K562 (cell line): ENCODE measurements at regions not wholly inside any gene's neighbourhood (a gene's known extent, or its start where the extent isn't known, plus 50 kb on each side); places are given as distances from the start of the nearest gene placed in this dataset.

Source experiments
- ATAC-seq: fragments of 200-7000 bp; cut with Tn5 transposase; 3 replicates; pipeline ENCODE4 v1.9.1; 2020; ENCODE audit warnings: moderate library complexity
- BruUV-seq: library from RNA; stranded (reverse); fragments of 400-500 nt; replicated peaks from 2 replicates; lab custom pipeline; 2021; lab: Mats Ljungman, UMichigan
- CTCF ChIA-PET: fragments of 300-600 bp; formaldehyde crosslinking; extraction: SDS; loops from one replicate; lab custom pipeline; 2021; ENCODE audit warnings: low intra/inter-chr PET ratio; lab: Yijun Ruan, JAX
- POLR2A ChIA-PET: fragments of 300-600, 350-650 bp; sonication (Branson Sonifier 250); formaldehyde crosslinking; extraction: SDS; loops from one replicate; lab custom pipeline; 2021; ENCODE audit warnings: antibody characterized with exemption, inconsistent platforms; lab: Yijun Ruan, JAX
- DNase-seq, 4 experiments: peaks; one replicate each; pipeline versions ENCODE4 v3.0.0 to v3.0.0-alpha.2; 2011 to 2018; ENCODE audit warnings: low spot score in 3 of 4, mixed read lengths in 3 of 4; ENCODE audit errors: extremely low read depth in 1 of 4
- FAIRE-seq: peaks from 2 replicates; lab custom pipeline; 2011; peaks lifted over from hg19 to GRCh38; lab: Jason Lieb, UNC
- H2AFZ ChIP-seq: 2 replicates; pipeline ENCODE4 v1.6.0; 2011; ENCODE audit warnings: low read depth, low read length, control low read depth, inconsistent platforms
- H3K27ac ChIP-seq: fragments of 200-600 bp; 3 replicates; pipeline ENCODE4 v1.8.0; 2011; ENCODE audit warnings: low read depth, mild to moderate bottlenecking, control low read depth, inconsistent platforms, low read length, moderate library complexity, mixed read lengths; ENCODE audit errors: extremely low read depth
- H3K27me3 ChIP-seq, 2 experiments: fragments of 300-600 bp in 1 of 2; 2 replicates in 1 of 2; 3 replicates in 1 of 2; pipeline versions ENCODE4 v1.6.0 to v1.8.0; 2011; ENCODE audit warnings: inconsistent platforms in 2 of 2, low read length in 2 of 2, mild to moderate bottlenecking in 1 of 2, mixed read lengths in 1 of 2, moderate library complexity in 1 of 2; ENCODE audit not compliant: control insufficient read depth in 2 of 2, insufficient read depth in 2 of 2
- H3K36me3 ChIP-seq: fragments of 300-600 bp; 3 replicates; pipeline ENCODE4 v1.8.0; 2011; ENCODE audit warnings: mild to moderate bottlenecking, low read length, inconsistent platforms; ENCODE audit not compliant: control insufficient read depth, insufficient read depth
- H3K4me1 ChIP-seq, 2 experiments: fragments of 200-600 bp in 1 of 2; replicated peaks in 1 of 2; 2 replicates in 1 of 2; 3 replicates in 1 of 2; pipeline versions ENCODE4 v1.5.1 to v1.8.0; 2011; ENCODE audit warnings: inconsistent platforms in 2 of 2, low read length in 2 of 2, mild to moderate bottlenecking in 1 of 2, mixed read lengths in 1 of 2, moderate library complexity in 1 of 2; ENCODE audit not compliant: control insufficient read depth in 2 of 2, insufficient read depth in 2 of 2
- H3K4me2 ChIP-seq: 2 replicates; pipeline ENCODE4 v1.6.1; 2011; ENCODE audit warnings: low read length, control low read depth, inconsistent platforms, mixed read lengths; ENCODE audit not compliant: insufficient read depth
- H3K4me3 ChIP-seq: fragments of 200-600 bp; sonication (generic), shearing (Covaris generic); 2 replicates; pipeline ENCODE4 v1.5.1; 2016; ENCODE audit warnings: control low read depth, inconsistent platforms
- H3K79me2 ChIP-seq: fragments of 200-600 bp; 3 replicates; pipeline ENCODE4 v1.8.0; 2011; ENCODE audit warnings: low read length, inconsistent platforms; ENCODE audit not compliant: control insufficient read depth, insufficient read depth
- H3K9ac ChIP-seq, 2 experiments: 2 replicates each; pipeline versions ENCODE4 v1.6.0 to v1.6.1; 2011; ENCODE audit warnings: low read depth in 2 of 2, low read length in 2 of 2, control low read depth in 1 of 2, inconsistent platforms in 1 of 2, mild to moderate bottlenecking in 1 of 2, mixed read lengths in 1 of 2; ENCODE audit not compliant: insufficient read depth in 1 of 2
- H3K9me1 ChIP-seq: one replicate; pipeline ENCODE4 v1.6.0; 2011; ENCODE audit warnings: inconsistent platforms, mild to moderate bottlenecking, low read length, moderate library complexity; ENCODE audit not compliant: control insufficient read depth, insufficient read depth
- H3K9me3 ChIP-seq: replicated peaks from 2 replicates; pipeline ENCODE4 v1.5.1; 2011; ENCODE audit warnings: low read depth, low read length, inconsistent platforms; ENCODE audit not compliant: control insufficient read depth, insufficient read depth
- H4K20me1 ChIP-seq: replicated peaks from 2 replicates; pipeline ENCODE4 v1.6.1; 2011; ENCODE audit warnings: low read length, inconsistent platforms, mixed read lengths; ENCODE audit not compliant: control insufficient read depth, insufficient read depth
- GTF2B ChIP-seq: IDR thresholded peaks from 2 replicates; pipeline ENCODE4 v1.6.1; 2011; ENCODE audit not compliant: insufficient read length; ENCODE audit errors: extremely low read depth
- HNRNPUL1 ChIP-seq: fragments of 200-400 bp; formaldehyde crosslinking; IDR thresholded peaks from 2 replicates; pipeline ENCODE4 v1.6.1; 2017; ENCODE audit warnings: low read length
- ID3 ChIP-seq, 2 experiments: fragments of 250-450 bp in 1 of 2; fragments of 450-650 bp in 1 of 2; sonication (Bioruptor Pico) in 1 of 2; IDR thresholded peaks; 2 replicates each; pipeline versions ENCODE4 v1.6.1 to v1.8.0; 2016 to 2021; ENCODE audit warnings: mild to moderate bottlenecking in 2 of 2, moderate library complexity in 2 of 2, missing compliant biosample characterization in 1 of 2, missing genetic modification characterization in 1 of 2
- RCOR1 ChIP-seq, 2 experiments: IDR thresholded peaks; 2 replicates each; pipeline ENCODE4 v1.6.1; 2012; ENCODE audit warnings: low read depth in 2 of 2, low read length in 2 of 2, borderline replicate concordance in 1 of 2, improper control_type of control experiment in 1 of 2
- ZBTB7A ChIP-seq: IDR thresholded peaks from 2 replicates; pipeline ENCODE4 v1.6.1; 2011; ENCODE audit warnings: low read depth, mild to moderate bottlenecking, low read length, moderate library complexity, borderline replicate concordance; ENCODE audit not compliant: control insufficient read depth
- ZFP36 ChIP-seq: fragments of 150-350 bp; IDR thresholded peaks from 2 replicates; pipeline ENCODE4 v1.6.1; 2018; ENCODE audit warnings: low read length, low read depth; ENCODE audit not compliant: partially characterized antibody
- WGBS: fragments of 100-300 bp; shearing (Covaris generic); methylation state at CpG from one replicate; pipeline ENCODE4 v1.1.6; 2016; ENCODE audit warnings: low coverage, mixed read lengths; ENCODE audit not compliant: insufficient coverage; ENCODE audit errors: missing lambda C conversion rate; 5-methylcytosine and 5-hydroxymethylcytosine counted together
- in situ Hi-C: fragments of 300-500 bp; cut with MboI; formaldehyde crosslinking; loops from 4 replicates; pipeline ENCODE4 v1.15.0; 2018; ENCODE audit warnings: inconsistent platforms, mixed read lengths
- intact Hi-C: fragments of 100-400 bp; cut with micrococcal nuclease; formaldehyde crosslinking; loops from 2 replicates; pipeline ENCODE4 v1.14.2; 2022
- TF ChIP-seq, protein P1 (sequence below): fragments of 250-450 bp; sonication (Bioruptor Pico); IDR thresholded peaks from 2 replicates; pipeline ENCODE4 v1.4.0; 2020; ENCODE audit warnings: borderline replicate concordance

- DNase-seq (no peak), FAIRE-seq (no peak), ATAC-seq (no peak)
- Histone ChIP-seq H3K9ac (no peak overlapping the region), H3K9me3 (no peaks in the 10 kb centered on the region), H4K20me1 (no peaks in the 10 kb centered on the region), H3K4me3 (no peak overlapping the region), H3K4me2 (no peak overlapping the region), H3K4me1 (no peaks in the 10 kb centered on the region), H3K9me1 (no peaks in the 10 kb centered on the region), H3K27me3 (no peaks in the 10 kb centered on the region; a peak in 1 of 5 replicates), H2AFZ (no peak overlapping the region), H3K36me3 (no peaks in the 10 kb centered on the region), H3K27ac (no peak overlapping the region), H3K79me2 (no peaks in the 10 kb centered on the region)
- BruUV-seq: no TSS peak
- in situ Hi-C loops (no loop called here), intact Hi-C loops (no loop called here)
- no peak for TF ChIP-seq ID3 (CRISPR knock-in tag; IDR thresholded peaks at IDR 0.05)
- no peak for TF ChIP-seq ID3 (tag; IDR thresholded peaks at IDR 0.05)
- TF ChIP-seq ZBTB7A: no peak
- no peak for TF ChIP-seq ZFP36
- TF ChIP-seq RCOR1 (IDR thresholded peaks at IDR 0.05; ENCODE audit: borderline replicate concordance in 1 of 2, low read depth in 2 of 2, low read length in 2 of 2): no peak
- TF ChIP-seq, protein P1, sequence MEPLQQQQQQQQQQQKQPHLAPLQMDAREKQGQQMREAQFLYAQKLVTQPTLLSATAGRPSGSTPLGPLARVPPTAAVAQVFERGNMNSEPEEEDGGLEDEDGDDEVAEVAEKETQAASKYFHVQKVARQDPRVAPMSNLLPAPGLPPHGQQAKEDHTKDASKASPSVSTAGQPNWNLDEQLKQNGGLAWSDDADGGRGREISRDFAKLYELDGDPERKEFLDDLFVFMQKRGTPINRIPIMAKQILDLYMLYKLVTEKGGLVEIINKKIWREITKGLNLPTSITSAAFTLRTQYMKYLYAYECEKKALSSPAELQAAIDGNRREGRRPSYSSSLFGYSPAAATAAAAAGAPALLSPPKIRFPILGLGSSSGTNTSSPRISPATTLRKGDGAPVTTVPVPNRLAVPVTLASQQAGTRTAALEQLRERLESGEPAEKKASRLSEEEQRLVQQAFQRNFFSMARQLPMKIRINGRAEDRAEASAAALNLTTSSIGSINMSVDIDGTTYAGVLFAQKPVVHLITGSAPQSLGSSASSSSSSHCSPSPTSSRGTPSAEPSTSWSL (CRISPR knock-in tag): no peak
- TF ChIP-seq HNRNPUL1: no peak
- no peak for TF ChIP-seq GTF2B
- 0% methylated on average over 1 of the region's 2 CpGs for WGBS
- ChIA-PET CTCF (no interaction called here), POLR2A (no interaction called here)
These were observed 423.5 kb downstream of the MIAT start for GRCh38 chr22:27080863-27081262.
